Activated CD4-positive, CD25-positive, alpha-beta regulatory T cell treated with anti-CD3 and anti-CD28 coated beads, Interleukin-2, amount 50 U/mL, for 72 hours (primary cell): ENCODE measurements at regions not wholly inside any gene's neighbourhood (a gene's known extent, or its start where the extent isn't known, plus 50 kb on each side); places are given as distances from the start of the nearest gene placed in this dataset.

ENCODE experiments used
- DNase-seq: peaks from one replicate; pipeline ENCODE4 v3.0.0; 2021

DNA sequence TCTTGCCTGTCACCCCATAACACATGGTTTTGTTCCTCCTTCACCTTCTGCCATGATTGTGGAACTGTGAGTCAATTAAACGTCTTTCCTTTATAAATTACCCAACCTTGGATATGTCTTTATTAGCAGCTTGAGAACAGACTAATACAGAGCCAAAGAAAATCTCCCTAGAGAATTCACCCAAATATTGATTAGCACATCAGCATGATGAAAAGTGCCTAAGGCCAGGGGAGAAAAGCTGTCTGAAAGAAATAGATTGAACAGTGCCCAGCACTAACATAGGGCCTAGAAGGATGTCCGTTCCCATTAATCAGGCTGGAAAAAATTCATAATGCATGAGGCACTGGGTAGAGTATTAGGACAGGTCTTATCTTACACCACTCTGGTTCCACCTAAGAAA lies 111.9 kb upstream of the CALN1 start:
- no peak for DNase-seq

- no peak for DNase-seq
Measured at GRCh38 chr7:72504061-72504706, 92.0 kb upstream of the CALN1 start.

DNA sequence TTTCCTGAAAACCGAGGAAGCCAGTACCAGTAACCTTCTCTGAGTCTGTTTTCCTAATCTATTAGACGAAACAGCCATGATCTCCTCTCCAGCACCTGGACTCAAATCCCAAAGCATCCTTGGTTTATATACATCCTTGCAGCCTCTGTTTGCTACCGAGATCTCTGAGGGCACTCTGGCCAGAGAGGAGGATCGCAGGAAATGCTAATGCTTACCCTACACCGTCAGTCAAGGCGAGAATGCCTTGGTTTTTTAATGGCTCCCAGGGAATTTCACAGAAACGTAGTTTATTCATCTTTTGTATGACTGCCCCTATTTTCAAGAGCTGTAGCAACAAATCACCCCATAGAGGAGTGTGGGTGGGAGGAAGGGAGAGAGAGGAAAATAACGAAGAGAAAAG lies 91.5 kb upstream of the CALN1 start:
- DNase-seq = no peak

DNA sequence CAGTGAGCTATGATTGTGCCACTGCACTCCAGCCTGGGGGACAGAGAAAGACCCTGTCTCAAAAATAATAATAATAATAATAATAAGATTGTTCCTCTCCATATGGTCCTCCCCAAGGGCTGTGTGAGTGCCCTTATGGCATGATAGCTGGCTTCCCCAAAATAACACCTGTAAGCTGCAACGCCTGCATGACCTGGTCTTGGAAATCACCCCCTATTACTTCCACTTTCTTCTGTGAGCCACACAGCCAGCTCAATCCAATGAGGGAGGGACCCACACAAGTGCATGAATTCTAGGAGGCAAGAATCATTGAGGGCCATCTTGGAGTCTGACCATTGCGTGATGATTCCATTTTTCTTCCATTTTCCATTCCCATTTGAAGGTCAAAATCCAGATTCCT lies 82.7 kb upstream of the CALN1 start:
- no peak for DNase-seq

DNA sequence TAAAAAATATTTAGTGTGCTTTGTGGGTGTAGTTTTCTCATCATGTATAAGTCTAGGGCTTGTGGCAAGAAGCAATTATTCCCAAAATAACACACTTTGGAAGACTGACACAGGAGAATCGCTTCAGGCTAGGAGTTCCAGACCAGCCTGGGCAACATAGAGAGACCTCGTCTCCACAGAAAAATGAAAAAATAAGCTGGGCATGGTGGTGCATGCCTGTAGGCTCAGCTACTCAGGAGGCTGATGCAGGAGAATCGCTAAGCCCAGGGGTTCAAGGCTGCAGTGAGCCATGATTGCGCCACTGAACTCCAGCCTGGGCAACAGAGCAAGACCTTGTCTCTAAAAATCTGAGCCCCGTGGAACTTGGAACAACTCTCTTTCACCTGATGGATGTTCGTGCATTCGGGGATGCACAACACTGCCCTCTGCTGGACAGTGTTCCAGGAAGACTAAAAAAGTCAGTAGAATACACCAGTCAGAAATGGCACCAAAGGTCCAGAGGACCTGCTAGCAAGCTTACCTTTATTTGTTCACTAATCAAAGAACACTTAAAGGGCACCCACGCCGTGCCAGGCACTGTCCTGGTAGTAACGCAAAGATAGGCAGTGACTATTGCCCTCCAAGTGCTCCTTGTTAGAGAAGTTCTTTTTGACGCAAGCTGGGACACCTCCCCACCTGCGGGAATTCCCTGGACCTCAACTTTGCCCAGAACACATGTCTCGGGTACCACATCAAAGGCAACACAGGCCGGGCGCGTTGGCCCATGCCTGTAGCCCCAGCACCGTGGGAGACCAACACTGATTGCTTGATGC lies 81.9 kb upstream of the CALN1 start:
- DNase-seq = peak; percentile 51

- DNase-seq = no peak
Measured at GRCh38 chr7:72492461-72493065, 80.4 kb upstream of the CALN1 start.

DNA sequence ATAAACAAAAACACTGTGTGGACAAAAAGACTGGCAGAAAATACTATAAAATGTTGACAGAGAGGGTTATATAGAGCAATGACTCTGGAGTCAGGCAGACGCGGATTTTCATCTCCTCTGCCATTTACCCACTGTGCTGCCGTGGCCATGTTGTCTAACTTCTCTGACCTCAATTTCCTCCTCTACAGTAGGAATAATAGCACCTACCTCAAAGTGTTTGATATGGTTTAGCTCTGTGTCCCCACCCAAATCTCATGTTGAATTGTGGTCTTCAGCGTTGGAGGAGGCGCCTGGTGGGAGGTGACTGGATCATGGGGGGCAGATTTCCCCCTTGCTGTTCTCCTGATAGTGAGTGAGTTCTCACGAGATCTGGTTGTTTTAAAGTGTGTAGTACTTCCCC lies 78.2 kb upstream of the CALN1 start:
- DNase-seq = no peak

- no peak for DNase-seq
Measured at GRCh38 chr7:72481934-72482333, 69.8 kb upstream of the CALN1 start.

- DNase-seq = no peak
Measured at GRCh38 chr7:72476608-72477305, 64.6 kb upstream of the CALN1 start.

- no peak for DNase-seq
Measured at GRCh38 chr7:72467237-72467636, 55.1 kb upstream of the CALN1 start.

- no peak for DNase-seq
Measured at GRCh38 chr7:72466797-72467196, 54.7 kb upstream of the CALN1 start.

DNA sequence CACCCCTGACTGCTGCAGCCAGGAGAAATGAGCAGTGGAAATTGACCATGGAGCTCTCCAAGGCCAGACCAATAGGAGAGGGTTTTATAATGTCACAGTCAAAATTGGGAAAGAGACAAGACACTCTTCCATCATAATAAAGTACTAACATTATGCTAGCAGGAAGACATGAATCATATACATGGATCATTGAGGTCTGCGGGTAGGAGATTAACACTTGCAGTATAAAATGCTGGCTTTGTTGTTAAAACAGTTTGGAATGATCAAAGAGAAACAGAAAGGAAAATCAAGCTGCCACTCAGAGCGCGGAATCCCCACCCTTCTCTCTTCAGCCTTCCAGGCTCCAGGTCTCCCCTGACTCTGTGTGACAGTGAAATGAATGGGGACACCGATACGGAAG lies 53.4 kb upstream of the CALN1 start:
- DNase-seq = no peak

GRCh38 chr7:72462311-72462710 lies 50.2 kb upstream of the CALN1 start:
- no peak for DNase-seq
